ENCODE measurements at regions not wholly inside any gene's neighbourhood (a gene's known extent, or its start where the extent isn't known, plus 50 kb on each side); places are given as distances from the start of the nearest gene placed in this dataset.

DNA sequence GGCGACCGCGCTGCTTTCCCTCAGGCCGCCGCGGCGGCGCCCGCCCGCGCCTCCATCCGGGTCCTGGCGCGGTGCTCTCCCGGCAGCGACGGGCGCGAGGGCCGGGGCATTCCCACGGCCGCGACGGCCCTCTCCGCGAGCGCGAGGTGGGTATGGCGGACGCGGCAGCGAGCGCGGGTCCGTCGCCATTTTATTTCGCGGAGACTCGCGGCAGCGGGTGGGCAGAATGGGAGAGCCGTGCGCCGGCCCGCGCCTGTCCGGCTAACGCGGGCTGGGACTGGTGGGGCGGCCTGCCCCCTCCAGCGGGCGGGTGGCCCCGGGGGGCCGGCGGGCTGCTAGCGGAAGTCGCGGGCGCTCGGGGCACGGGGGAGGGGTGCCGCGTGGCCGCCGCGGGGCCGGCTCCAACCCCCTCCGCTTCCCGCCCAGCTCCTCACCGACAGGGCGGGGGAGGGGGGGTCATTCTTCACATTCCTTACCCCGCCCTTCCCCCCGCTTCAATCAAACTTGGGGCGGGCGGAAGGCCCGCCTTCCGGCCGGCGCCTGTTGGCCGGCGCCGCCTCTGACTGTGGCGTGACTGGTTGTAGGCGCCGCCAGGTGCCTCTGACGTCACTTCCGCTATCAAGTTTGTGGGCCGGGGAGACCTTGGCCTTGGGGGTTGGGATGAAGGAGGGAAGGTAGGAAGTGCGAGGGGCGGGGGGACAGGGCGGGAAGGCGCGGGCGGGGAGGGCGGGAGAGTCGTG lies 82.1 kb downstream of the PTPDC1 start:
- intact Hi-C loops (cut with DNase I) = no loop called here
- ATAC-seq = peak; percentile 86
- H3K27ac ChIP-seq = peak overlapping the region; percentile 99
- DNase-seq = peak; percentile 98
- TF ChIP-seq, protein P1, sequence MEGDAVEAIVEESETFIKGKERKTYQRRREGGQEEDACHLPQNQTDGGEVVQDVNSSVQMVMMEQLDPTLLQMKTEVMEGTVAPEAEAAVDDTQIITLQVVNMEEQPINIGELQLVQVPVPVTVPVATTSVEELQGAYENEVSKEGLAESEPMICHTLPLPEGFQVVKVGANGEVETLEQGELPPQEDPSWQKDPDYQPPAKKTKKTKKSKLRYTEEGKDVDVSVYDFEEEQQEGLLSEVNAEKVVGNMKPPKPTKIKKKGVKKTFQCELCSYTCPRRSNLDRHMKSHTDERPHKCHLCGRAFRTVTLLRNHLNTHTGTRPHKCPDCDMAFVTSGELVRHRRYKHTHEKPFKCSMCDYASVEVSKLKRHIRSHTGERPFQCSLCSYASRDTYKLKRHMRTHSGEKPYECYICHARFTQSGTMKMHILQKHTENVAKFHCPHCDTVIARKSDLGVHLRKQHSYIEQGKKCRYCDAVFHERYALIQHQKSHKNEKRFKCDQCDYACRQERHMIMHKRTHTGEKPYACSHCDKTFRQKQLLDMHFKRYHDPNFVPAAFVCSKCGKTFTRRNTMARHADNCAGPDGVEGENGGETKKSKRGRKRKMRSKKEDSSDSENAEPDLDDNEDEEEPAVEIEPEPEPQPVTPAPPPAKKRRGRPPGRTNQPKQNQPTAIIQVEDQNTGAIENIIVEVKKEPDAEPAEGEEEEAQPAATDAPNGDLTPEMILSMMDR (IDR thresholded peaks at IDR 0.05) = peak; percentile 20
- H3K4me1 ChIP-seq = peaks cover 40% of the 10 kb centered on the region
- H3K4me3 ChIP-seq = peak overlapping the region; percentile 69
- peaks cover 4% of the 10 kb centered on the region for H3K36me3 ChIP-seq
- no peaks in the 10 kb centered on the region for H3K9me3 ChIP-seq
- H3K27me3 ChIP-seq = no peaks in the 10 kb centered on the region

DNA sequence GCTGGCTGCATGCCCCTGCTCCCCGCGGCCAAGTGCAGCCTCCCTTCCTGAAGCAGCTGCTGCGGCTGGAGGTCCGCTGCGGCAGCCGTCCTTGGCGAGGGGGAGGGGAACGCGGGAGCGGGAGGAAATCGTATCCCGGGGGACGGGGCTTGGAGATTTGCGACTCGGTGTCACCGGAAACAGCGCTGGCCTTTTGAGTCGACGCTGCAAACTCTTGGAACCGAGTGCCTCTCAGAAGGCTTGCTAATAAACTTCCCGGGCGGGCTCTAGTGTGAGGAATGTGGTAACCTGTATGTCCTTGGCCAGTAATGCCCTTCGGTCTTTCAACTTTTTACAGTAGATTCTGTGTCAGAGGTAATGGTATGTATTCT lies 82.7 kb downstream of the PTPDC1 start:
- DNase-seq (no peak), ATAC-seq (peak; percentile 47)
- H3K4me3 ChIP-seq = peak overlapping the region; percentile 69
- H3K4me1 ChIP-seq = peaks cover 46% of the 10 kb centered on the region
- peak overlapping the region; percentile 99 for H3K27ac ChIP-seq
- intact Hi-C loops (cut with DNase I) = no loop called here
- H3K9me3 ChIP-seq = no peaks in the 10 kb centered on the region
- TF ChIP-seq, protein P1 (IDR thresholded peaks at IDR 0.05) = no peak
- no peaks in the 10 kb centered on the region for H3K27me3 ChIP-seq
- peaks cover 8% of the 10 kb centered on the region for H3K36me3 ChIP-seq

DNA sequence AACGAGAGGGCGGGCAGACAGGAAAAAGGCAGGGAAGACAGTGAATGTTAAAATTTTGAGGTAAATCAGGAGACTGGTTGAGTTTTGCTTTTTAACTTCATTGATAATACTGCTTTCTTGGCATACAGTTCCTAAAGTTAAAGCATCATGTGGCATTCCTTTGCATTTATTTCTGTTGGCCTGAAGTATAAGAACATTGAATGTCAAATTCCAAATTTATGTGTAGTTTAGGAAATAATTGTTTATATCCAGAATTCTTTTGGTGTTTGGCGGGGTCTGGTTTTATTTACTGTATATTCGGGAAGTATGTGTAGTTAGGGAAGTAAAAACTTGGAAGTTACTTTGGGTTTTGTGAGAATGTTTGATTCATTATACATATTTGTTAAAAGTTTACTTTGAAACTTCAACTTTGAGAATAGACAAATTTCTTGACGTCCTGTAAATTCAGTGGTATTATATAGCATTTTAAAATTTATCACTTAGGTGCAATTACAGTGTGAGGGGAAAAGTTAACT lies 83.2 kb downstream of the PTPDC1 start:
- H3K27ac ChIP-seq = peak overlapping the region; percentile 99
- no peaks in the 10 kb centered on the region for H3K27me3 ChIP-seq
- no peaks in the 10 kb centered on the region for H3K9me3 ChIP-seq
- peaks cover 8% of the 10 kb centered on the region for H3K36me3 ChIP-seq
- ATAC-seq (no peak), DNase-seq (no peak)
- TF ChIP-seq, protein P1 (IDR thresholded peaks at IDR 0.05) = no peak
- H3K4me3 ChIP-seq = peak overlapping the region; percentile 69
- peaks cover 50% of the 10 kb centered on the region for H3K4me1 ChIP-seq
- intact Hi-C loops (cut with DNase I) = no loop called here

DNA sequence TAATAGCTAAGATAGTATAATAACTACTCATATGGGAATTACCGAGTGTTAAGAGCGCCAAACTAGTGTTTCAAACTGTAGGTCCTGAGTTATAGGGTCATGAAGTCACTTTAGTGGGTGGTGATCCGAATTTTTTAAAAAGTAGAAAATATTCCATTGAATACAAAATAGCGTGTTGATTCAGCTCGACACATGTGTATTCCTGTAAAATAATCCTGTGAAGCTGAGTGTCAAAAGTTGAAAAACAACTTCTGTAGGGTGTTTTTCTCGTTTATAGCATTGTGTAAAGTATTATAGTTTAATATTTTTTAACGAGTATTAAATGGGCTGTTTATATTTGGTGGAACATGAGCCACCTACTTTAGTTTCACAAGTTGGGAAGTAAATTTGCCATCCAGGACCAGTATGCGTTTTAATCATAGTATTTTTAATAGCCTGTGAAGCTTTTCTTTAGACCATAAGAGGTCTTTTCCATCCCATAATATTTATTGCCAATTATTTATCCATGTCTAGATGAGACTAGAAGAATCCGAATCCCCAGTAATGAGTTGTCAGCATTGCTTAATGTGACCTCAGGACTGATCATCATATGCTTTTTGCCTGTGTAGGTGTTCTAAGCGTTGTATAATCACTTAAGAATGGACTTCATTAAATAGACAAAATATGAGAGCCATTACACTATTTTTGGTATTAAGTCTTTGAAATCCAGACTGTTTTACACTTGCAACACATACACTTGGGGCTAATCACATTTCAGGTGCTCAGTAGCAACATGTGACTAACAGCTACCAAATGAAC lies 84.1 kb downstream of the PTPDC1 start:
- TF ChIP-seq, protein P1 (IDR thresholded peaks at IDR 0.05) = no peak
- no peak for ATAC-seq
- Histone ChIP-seq H3K9me3 (no peaks in the 10 kb centered on the region), H3K36me3 (peaks cover 11% of the 10 kb centered on the region), H3K27ac (peak overlapping the region; percentile 99), H3K27me3 (no peaks in the 10 kb centered on the region), H3K4me3 (peak overlapping the region; percentile 69), H3K4me1 (peaks cover 56% of the 10 kb centered on the region)
- DNase-seq = no peak
- intact Hi-C loops (cut with DNase I) = no loop called here

DNA sequence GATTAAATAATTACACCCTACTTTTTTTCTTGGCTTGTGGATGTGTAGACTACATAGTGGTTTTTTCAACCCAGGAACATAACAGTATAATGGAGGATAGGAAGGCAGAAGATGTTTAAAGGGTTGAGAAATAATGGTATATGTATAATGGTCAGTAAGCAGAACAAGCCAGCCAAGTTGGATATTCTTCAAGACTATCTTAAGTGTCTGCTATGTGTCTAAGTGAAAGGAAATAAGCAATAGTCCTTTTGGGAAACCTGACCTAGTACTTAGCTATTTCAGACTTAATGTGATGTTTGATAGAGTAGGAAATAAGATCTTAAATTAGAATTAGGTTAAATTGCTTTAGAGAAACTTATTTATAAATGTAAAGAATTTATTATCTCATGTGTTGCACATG lies 85.7 kb downstream of the PTPDC1 start:
- H3K4me3 ChIP-seq = peak overlapping the region; percentile 69
- TF ChIP-seq, protein P1 (IDR thresholded peaks at IDR 0.05) = no peak
- H3K27me3 ChIP-seq = no peaks in the 10 kb centered on the region
- peaks cover 20% of the 10 kb centered on the region for H3K36me3 ChIP-seq
- peak overlapping the region; percentile 99 for H3K27ac ChIP-seq
- no peak for DNase-seq
- H3K9me3 ChIP-seq = no peaks in the 10 kb centered on the region
- ATAC-seq = no peak
- intact Hi-C loops (cut with DNase I) = no loop called here
- peaks cover 72% of the 10 kb centered on the region for H3K4me1 ChIP-seq
